Sigmoid colon (tissue), 3 donors: ENCODE measurements at regions not wholly inside any gene's neighbourhood (a gene's known extent, or its start where the extent isn't known, plus 50 kb on each side); places are given as distances from the start of the nearest gene placed in this dataset.

ENCODE experiments used
- POLR2A ChIP-seq, 2 donors: fragments of 450-650 bp; IDR thresholded peaks; one replicate each; pipeline ENCODE4 v1.6.1; 2016; ENCODE audit warnings: antibody characterized with exemption in 2 of 2, mild to moderate bottlenecking in 2 of 2, moderate library complexity in 2 of 2
- TF ChIP-seq, protein P1 (sequence below), 4 experiments: fragments of 450-650 bp in 3 of 4; fragments of 200-600 bp in 1 of 4; IDR thresholded peaks; one replicate each; pipeline ENCODE4 v1.5.1; 2016 to 2019; ENCODE audit warnings: antibody characterized with exemption in 4 of 4, mild to moderate bottlenecking in 3 of 4, moderate library complexity in 2 of 4

GRCh38 chr4:169931964-169932363, 94.2 kb downstream of the MFAP3L start:
- TF ChIP-seq, protein P1, sequence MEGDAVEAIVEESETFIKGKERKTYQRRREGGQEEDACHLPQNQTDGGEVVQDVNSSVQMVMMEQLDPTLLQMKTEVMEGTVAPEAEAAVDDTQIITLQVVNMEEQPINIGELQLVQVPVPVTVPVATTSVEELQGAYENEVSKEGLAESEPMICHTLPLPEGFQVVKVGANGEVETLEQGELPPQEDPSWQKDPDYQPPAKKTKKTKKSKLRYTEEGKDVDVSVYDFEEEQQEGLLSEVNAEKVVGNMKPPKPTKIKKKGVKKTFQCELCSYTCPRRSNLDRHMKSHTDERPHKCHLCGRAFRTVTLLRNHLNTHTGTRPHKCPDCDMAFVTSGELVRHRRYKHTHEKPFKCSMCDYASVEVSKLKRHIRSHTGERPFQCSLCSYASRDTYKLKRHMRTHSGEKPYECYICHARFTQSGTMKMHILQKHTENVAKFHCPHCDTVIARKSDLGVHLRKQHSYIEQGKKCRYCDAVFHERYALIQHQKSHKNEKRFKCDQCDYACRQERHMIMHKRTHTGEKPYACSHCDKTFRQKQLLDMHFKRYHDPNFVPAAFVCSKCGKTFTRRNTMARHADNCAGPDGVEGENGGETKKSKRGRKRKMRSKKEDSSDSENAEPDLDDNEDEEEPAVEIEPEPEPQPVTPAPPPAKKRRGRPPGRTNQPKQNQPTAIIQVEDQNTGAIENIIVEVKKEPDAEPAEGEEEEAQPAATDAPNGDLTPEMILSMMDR (IDR thresholded peaks at IDR 0.05), result no peak
- no peak for TF ChIP-seq POLR2A (IDR thresholded peaks at IDR 0.05)
